Adrenal gland (tissue), 5 donors: ENCODE measurements at regions not wholly inside any gene's neighbourhood (a gene's known extent, or its start where the extent isn't known, plus 50 kb on each side); places are given as distances from the start of the nearest gene placed in this dataset.

ENCODE experiments used
- CTCF ChIP-seq, 6 experiments: fragments of 450-650 bp in 4 of 6; fragments of 200-600 bp in 2 of 6; sonication (generic) in 1 of 6; IDR thresholded peaks; 1 replicate in 5 of 6; 2 replicates in 1 of 6; pipeline versions ENCODE4 v1.5.1 to v1.8.0; 2016 to 2021; ENCODE audit warnings: antibody characterized with exemption in 6 of 6, mild to moderate bottlenecking in 2 of 6, moderate library complexity in 1 of 6
- POLR2A ChIP-seq, 2 donors: fragments of 450-650 bp; IDR thresholded peaks; one replicate each; pipeline ENCODE4 v1.6.1; 2017; ENCODE audit warnings: antibody characterized with exemption in 2 of 2, mild to moderate bottlenecking in 2 of 2, moderate library complexity in 1 of 2
- donor health status: DM: no; HTN: no; CAD: no.

DNA sequence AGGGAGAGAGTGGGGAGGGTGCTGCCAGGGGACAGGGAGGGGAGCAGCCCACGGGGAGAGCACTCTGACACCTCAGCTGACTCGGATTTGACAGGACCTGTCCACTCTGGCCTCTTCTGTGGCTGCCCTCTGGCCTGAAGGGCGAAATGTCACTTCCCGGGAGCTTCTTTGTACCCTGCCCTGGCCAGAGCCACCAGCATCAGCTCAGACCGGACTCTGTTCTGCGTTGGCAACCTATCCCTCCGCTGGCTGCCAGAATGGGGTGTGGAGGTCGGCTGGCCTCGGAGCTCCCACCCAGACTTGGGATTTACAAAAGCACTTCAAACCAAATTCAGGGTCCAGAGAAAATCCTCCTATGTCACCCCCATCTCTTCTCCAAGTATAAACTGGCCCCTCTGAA, 336.7 kb upstream of the FRG2C start:
- no peak for TF ChIP-seq CTCF (IDR thresholded peaks at IDR 0.05)
- no peak for TF ChIP-seq POLR2A (IDR thresholded peaks at IDR 0.05)
